Mesenteric fat pad (tissue), 1 donor: ENCODE measurements at regions not wholly inside any gene's neighbourhood (a gene's known extent, or its start where the extent isn't known, plus 50 kb on each side); places are given as distances from the start of the nearest gene placed in this dataset.

ENCODE experiments used
- DNase-seq: peaks from one replicate; pipeline ENCODE4 v3.0.0-alpha.2; 2020; ENCODE audit warnings: low spot score
- donor health status: DM: yes; HTN: yes; CAD: no.

DNA sequence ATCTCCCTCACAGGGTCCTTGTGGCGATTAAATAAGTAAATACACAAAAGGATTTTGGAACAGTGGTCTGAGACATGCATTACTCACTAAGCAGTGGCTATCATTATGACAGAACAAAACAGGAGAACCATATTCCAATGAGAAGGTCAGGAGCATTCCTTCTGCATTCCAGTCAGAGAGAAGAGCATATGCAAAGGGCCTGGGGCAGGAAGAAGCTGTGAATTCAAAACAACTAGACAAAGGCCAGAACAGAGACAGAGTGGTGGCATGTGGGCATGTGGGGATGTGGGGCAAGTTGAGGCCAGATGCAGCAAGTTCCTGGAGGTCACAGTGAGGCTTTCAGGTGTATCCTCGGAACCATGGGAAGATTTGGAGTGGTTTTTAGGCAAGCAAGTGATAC lies 70.1 kb upstream of the VRK1 start:
- peak; percentile 2 for DNase-seq

DNA sequence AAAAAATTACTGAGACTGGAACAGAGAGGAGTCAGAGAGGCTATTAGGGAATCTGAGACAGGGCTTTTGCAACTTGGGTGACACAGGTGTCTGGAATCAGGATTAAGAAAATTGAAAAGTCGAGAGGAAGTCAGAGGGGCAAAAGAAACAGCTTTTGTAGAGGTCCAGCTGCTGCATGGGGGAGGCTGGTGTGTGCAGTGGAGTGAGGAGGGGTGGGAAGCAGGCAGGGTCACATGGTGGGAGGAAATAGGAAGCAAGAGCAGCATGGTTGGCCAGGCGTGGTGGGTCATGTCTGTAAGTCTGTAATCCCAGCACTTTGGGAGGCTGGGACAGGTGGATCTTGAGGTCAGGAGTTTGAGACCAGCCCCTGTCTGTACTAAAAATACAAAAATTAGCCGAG lies 69.7 kb upstream of the VRK1 start:
- peak; percentile 43 for DNase-seq

DNA sequence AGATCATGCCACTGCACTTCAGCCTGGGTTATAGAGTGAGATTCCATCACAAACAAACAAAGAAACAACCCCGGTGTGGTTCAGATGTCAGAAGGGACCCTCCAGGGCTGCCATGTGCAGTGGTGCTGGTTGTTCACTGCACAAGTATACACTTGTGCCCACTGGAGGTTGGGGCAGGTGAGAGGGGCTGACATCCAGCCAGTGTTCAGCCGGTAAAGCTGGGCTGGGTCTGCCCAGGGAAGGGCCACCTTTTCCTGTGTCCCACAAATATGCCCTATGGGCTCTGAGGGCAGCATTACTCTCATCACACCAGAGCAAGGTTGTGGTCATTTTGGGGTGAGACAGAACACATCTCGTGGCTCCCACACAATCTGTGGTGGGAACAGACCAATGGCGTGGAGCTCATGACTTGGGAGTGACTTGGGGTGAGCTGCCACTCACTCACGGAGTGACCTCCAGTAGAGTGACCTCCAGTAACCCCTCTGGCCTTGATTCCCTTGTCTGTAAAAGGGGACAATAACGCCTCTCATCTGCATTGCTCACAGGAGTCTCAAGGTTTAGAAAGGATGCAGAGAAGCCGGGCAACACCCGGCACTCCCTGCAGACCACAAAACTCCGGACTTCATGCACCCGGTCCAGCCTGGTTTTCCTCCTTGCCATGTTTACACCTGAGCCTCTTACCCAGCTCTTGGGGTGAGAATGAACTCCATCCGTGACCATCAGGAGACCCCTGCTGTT lies 69.0 kb upstream of the VRK1 start:
- DNase-seq = peak; percentile 68

DNA sequence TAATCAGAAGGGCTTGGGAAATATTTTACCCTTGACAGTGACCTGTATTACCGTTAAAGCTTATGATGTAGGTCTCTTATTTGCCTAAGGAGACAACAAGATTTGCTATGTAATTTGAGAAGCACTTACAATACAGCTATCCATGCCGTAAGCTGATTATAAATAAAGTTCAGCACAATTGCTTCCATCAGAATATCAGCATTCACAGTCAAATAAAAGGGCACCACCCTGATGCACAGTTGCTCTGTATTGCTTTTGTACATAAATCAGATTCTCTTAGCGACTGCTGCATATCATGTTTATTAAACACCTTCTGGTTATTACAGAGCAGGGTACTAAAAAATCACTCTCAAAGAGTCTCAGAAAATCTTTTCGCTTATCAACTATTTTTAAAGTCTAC lies 67.3 kb upstream of the VRK1 start:
- no peak for DNase-seq

DNA sequence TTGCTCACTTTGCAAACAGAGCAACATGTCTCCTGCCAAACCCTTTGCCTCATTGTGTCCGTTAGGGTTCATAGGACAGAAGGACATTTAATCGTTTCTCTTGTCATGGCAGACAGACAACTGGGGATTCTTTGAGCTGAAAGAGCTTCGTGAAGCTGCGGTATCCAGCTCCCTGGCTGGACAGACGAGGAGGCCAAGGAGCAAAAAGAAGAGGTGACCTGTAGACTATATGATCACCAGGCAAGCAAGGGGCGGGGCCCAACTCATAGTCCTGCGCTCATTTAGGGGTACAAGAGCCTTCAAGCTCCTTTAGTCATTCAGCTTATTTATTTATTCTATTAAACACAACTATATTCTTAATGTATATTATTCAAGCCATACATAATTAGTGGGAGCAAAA lies 66.8 kb upstream of the VRK1 start:
- peak; percentile 64 for DNase-seq

DNA sequence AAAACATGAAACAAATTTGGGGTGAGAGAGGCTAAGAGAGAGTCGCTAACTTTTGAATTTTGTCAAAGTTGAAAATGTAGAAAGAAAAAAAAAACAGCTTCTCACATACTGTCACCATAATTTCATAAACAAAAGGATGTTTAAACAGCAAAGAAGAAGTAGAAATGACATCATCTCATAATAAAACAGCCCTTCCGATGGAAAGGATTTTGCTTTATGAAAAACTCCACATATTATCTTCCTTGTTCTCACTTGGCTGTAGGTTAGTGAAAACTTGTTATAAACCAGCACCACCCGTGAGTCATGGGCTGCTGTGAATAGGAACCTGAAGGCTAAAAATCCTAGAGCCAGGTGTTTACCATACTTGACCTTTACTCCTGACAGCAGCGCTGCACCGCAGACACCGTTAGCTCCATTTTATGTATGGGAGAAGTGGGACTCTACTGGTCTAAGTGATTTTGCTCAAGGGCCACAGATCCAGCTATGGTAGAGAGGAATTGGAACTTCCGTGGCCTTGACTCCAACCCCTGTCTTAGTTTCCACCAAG lies 63.0 kb upstream of the VRK1 start:
- DNase-seq = no peak

DNA sequence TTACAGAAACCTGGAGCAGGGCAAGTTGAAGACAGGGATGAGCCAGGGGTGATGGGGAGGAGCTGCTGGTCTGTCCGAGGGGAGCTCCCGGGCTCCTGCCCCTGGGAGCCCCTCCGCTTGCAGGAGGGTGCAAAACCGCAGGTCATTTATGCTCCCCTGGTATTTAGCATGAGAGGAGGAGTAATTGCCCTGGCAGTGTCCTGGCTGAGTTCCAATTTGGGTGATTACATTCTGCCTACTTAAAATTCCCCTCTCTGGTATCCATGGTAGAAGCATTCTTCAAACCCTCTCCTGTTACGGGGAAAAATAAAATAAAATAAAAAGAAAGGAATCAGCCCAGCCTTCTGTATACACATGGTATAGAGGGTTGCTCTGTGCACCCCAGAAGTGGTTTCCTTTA lies 61.7 kb upstream of the VRK1 start:
- DNase-seq = no peak

DNA sequence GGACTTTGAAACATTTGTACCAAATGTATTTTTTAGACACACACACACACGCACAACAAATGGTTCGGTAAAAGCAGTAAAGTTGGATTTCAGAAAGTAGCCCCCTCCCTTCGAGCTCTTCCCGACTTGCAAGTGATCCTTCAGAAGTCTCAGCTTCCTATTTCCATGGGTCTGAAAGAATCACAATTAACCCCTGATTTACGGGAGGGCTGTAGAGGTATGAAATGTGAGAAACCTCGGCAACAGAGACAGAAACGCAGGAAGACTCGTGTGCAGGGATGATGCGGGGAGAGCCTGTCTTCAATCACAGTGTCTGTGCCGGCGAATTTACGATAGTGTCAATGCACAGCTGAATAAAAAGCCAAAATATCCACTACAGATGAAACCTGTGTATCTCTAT lies 60.7 kb upstream of the VRK1 start:
- no peak for DNase-seq

DNA sequence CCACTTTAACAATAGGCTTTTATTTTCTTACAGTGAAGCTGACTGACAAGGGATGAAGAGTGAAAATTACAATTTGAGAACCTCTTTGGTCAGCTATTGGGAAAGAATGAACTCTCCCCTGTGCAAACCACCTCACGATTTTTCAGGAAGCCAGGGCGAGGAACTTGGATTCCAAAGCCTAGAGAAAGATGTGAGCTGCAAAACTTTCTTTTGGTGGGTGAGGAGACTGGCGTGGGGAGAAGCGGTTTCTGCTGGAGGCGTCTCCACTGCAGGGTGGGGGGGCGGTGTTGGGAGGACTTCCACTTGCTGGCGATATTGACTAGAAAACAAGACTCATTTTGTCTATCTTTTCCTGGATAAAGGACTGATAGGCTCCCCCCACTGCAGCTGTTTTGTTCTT lies 59.3 kb upstream of the VRK1 start:
- no peak for DNase-seq

DNA sequence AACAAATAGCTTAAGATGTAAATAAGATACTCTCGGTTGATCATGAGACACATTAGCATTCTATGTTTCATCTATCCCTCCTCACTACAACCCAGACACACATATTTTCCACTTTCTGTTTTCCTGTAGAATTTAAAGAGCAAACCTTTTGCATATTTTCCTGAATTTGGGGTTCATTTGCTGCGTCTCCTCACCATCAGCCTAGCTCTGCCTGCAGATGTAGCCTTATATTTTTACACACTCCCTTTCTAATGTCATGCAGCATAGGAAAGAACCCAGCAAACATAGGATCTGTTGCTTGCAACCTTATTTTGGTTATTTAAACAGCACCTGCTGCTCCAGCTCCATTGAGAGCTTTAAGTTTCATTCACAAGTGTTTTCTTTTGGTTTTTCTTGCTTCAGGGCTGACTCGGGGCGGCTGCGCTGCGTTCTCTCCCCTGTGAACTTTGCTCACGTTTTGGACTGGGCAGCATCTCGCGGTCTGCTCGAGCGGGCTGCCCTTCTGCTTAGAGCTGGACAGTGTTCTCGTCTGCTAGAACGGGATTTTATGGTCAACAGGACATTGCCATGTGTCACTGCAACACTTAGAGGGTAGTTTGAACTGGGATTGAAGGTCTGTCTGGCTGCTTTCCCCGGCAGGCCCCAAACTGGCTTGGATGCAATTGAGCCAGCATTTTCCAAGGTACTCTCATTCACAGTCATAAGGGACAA lies 57.8 kb upstream of the VRK1 start:
- DNase-seq = no peak

DNA sequence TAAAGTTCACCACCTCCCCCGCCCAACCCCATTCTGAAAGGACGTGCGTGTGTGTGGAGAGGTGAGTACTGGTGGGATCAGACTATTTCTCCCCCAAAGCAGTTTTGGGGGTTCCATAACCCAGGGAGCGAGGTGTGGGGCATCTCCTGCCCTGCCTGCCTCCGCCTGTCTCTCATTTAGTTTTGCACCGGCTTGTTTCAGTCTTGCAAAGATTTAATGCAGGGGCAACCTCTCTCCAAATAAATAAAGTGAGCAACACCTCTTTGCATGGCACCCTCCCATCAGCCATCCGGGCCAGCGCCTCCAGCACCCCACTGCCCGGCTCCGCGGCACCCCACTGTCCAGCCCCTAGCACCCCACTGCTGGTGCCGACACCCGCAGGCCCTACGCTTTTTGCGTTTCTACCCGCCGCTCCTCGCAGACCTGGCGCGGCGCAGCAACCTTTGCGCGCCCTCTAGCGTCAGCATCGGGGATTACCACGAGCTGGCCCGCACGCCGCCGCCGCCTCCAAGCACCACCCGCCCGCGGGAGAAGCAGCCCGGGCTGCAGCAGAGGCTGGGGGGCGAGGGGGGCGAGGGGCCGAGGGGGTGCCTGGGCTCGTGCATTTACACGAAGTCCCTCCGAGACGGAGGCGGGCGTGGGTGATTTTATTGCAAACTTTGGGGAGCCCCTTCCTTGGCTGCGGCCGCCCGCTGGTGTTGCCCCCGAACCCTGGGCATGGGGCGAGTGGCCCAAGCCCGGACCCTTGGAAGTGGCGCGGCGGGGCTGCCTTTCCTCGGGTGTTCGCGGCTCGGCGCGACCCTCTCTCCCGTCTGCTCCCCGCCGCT lies 55.8 kb upstream of the VRK1 start:
- no peak for DNase-seq

DNA sequence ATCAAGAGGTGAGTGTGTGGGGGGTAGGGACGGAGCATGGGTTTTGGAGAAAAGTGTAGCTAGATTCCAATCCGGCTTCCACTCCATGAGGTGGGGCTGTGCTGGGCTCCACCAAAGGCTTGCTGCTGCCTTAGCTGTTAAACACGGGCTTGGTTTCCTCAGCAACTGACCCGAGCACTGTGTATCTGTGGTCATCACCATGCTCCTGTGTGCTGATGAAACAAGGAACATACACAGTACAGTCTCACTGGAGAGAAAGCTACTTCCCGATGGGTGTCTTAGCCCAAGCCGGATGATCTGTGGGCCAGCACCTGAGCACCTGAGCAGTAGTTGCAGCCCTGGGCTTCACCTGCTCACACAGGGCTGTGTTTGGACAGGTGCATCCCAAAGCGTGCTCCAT lies 52.9 kb upstream of the VRK1 start:
- no peak for DNase-seq

DNA sequence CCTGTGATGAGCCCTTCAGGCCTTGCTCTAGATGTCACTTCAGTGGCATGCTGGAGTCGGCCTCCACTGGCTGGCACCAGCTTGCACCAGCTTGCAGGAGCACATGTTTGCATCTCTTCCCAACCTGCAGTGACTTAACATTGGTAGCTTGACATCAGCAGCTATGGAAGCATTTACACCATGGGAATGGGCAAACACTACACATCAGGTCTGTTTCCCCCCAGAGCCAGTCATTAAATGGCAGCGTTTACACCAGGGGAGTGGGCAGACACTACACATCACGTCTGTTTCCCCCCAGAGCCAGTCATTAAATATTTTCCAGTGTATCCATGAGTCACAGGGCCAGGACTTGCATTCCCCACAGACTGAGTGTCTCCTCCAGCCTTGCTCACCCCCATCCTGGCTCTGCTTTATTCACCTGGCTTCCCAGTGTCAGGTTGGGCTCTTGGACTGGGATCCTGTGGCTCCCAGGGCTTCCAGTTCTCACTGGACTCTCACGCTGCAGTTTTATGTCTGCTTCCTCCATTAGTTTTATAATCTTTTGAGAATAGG lies 51.6 kb upstream of the VRK1 start:
- DNase-seq = no peak

DNA sequence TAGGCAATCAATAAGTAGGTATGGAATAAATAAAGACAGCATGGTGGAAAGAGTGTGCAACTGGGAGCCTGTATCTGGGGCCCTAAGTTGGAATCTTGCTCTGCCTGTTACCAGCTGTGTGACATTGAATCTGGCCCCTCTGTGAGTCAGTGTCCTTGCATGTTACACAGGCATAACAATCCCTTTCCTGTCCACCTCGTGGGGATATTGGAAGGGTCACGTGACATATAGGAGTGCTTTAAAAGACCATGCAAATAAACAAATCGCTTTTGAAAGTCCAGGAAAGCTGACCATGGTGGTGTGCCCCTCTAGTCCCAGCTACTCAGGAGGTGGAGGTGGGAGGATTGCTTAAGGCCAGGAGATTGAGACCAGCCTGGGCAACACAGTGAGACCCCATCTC lies 51.1 kb upstream of the VRK1 start:
- DNase-seq = no peak

DNA sequence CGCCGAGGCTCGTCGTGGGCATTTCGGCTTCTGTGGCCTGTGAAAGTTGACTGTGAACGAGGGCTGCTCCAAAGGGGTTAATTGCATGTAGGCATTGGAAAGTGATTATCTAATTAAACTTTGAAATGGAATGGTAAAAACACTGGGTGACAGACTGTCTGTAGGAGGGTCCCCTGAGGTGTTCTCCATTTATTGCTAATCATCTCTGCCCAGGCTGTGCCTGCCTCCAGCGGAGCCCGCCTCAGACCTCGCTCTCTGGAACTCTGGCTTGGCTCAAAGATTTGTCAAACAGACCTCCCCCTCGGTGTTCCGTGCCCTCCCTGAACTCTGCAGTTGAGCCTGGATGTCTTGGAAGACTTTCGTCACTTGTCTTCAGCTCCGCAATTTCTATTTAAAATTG lies 50.2 kb upstream of the VRK1 start:
- DNase-seq = no peak
